ENCODE measurements at regions not wholly inside any gene's neighbourhood (a gene's known extent, or its start where the extent isn't known, plus 50 kb on each side); places are given as distances from the start of the nearest gene placed in this dataset.

GRCh38 chr6:100134703-100135102, 140.7 kb upstream of the MCHR2 start:
- no peak for TF ChIP-seq CTCF (conservative IDR thresholded peaks at IDR 0.05)
- H3K27ac ChIP-seq, result no peak overlapping the region

- TF ChIP-seq CTCF (conservative IDR thresholded peaks at IDR 0.05), result no peak
- no peak overlapping the region for H3K27ac ChIP-seq
Observed at GRCh38 chr6:100134297-100134696, 140.3 kb upstream of the MCHR2 start.

- TF ChIP-seq CTCF (conservative IDR thresholded peaks at IDR 0.05), result no peak
- no peak overlapping the region for H3K27ac ChIP-seq
Observed at GRCh38 chr6:100132005-100132404, 138.0 kb upstream of the MCHR2 start.

- TF ChIP-seq CTCF (conservative IDR thresholded peaks at IDR 0.05), result no peak
- no peak overlapping the region for H3K27ac ChIP-seq
Observed at GRCh38 chr6:100130630-100131029, 136.6 kb upstream of the MCHR2 start.

GRCh38 chr6:100126790-100127484, 132.9 kb upstream of the MCHR2 start:
- no peak for TF ChIP-seq CTCF (conservative IDR thresholded peaks at IDR 0.05)
- no peak overlapping the region for H3K27ac ChIP-seq

GRCh38 chr6:100121854-100122609, 128.0 kb upstream of the MCHR2 start:
- H3K27ac ChIP-seq, result no peak overlapping the region
- TF ChIP-seq CTCF (conservative IDR thresholded peaks at IDR 0.05), result no peak

- no peak for TF ChIP-seq CTCF (conservative IDR thresholded peaks at IDR 0.05)
Observed at GRCh38 chr6:100119261-100119660, 125.2 kb upstream of the MCHR2 start.

More at GRCh38 chr6:100119261-100119660, 125.2 kb upstream of the MCHR2 start:
- no peak overlapping the region for H3K27ac ChIP-seq

Measured in VCaP (cell line).